Activated CD8-positive, alpha-beta T cell treated with anti-CD3 and anti-CD28 coated beads for 36 hours (primary cell): ENCODE measurements at regions not wholly inside any gene's neighbourhood (a gene's known extent, or its start where the extent isn't known, plus 50 kb on each side); places are given as distances from the start of the nearest gene placed in this dataset.
"Not testable (repeated sequence)": the region's sequence is repeated elsewhere in the genome, so short reads cannot be mapped to it uniquely, and the experiment has no call there.

ENCODE experiments used
- ATAC-seq: fragments of 200-7000 bp; cut with Tn5 transposase; one replicate; pipeline ENCODE4 v1.10.0; 2021; ENCODE audit warnings: mild to moderate bottlenecking, moderate library complexity
- CTCF ChIA-PET: fragments of 350-600 bp; sonication (Branson Sonifier 250); formaldehyde crosslinking; loops from one replicate; lab custom pipeline; 2021; ENCODE audit warnings: antibody characterized with exemption; lab: Charles Lee
- POLR2A ChIA-PET: fragments of 350-600 bp; sonication (Branson Sonifier 250); formaldehyde crosslinking; loops from one replicate; lab custom pipeline; 2021; ENCODE audit warnings: antibody characterized with exemption; lab: Charles Lee
- DNase-seq: peaks from one replicate; pipeline ENCODE4 v3.0.0-alpha.2; 2020
- H3K27ac Mint-ChIP-seq: one replicate; pipeline ENCODE4 v1.8.0; 2021; ENCODE audit warnings: mild to moderate bottlenecking, mixed read lengths
- H3K27me3 Mint-ChIP-seq: one replicate; pipeline ENCODE4 v1.8.0; 2021; ENCODE audit warnings: mixed read lengths
- H3K36me3 Mint-ChIP-seq: one replicate; pipeline ENCODE4 v1.8.0; 2021; ENCODE audit warnings: low read depth, mixed read lengths
- H3K4me1 Mint-ChIP-seq: one replicate; pipeline ENCODE4 v1.8.0; 2021; ENCODE audit warnings: low read depth, mixed read lengths
- H3K4me3 Mint-ChIP-seq: one replicate; pipeline ENCODE4 v1.8.0; 2021; ENCODE audit warnings: mild to moderate bottlenecking, moderate library complexity, mixed read lengths
- H3K9me3 Mint-ChIP-seq: one replicate; pipeline ENCODE4 v1.8.0; 2021; ENCODE audit warnings: mixed read lengths
- CTCF ChIP-seq: fragments of 200-600 bp; IDR thresholded peaks from one replicate; pipeline ENCODE4 v1.8.0; 2022; ENCODE audit warnings: antibody characterized with exemption, mild to moderate bottlenecking
- intact Hi-C: fragments of 100-400 bp; cut with micrococcal nuclease; formaldehyde crosslinking; loops from one replicate; pipeline ENCODE4 v1.10.0; 2022

GRCh38 chr14:90458536-90458935, 61.7 kb downstream of the CALM1 start:
- Mint-ChIP-seq H3K36me3 (no peaks in the 10 kb centered on the region), H3K27ac (no peak overlapping the region), H3K4me3 (no peak overlapping the region), H3K9me3 (no peaks in the 10 kb centered on the region), H3K4me1 (no peaks in the 10 kb centered on the region), H3K27me3 (no peaks in the 10 kb centered on the region)
- no peak for TF ChIP-seq CTCF
- POLR2A ChIA-PET: interaction anchor here (1.4 kb wide), 1 partner anchor 16 kb away, joined by 3 read pairs; no protein-coding TSS in a partner anchor
- ATAC-seq: no peak
- no peak for DNase-seq
- intact Hi-C loops: no loop called here
- CTCF ChIA-PET: interaction anchor here (1.0 kb wide), 2 partner anchors 8 to 238 kb away, joined by 3 read pairs; no protein-coding TSS in a partner anchor

- DNase-seq (no peak), ATAC-seq (no peak)
- Mint-ChIP-seq H3K4me3 (no peak overlapping the region), H3K4me1 (no peaks in the 10 kb centered on the region), H3K27ac (no peak overlapping the region), H3K36me3 (no peaks in the 10 kb centered on the region), H3K27me3 (no peaks in the 10 kb centered on the region), H3K9me3 (no peaks in the 10 kb centered on the region)
- ChIA-PET POLR2A (interaction anchor here (1.1 to 1.4 kb wide), 2 partner anchors 10 to 18 kb away, joined by 3 read pairs; no protein-coding TSS in a partner anchor), CTCF (interaction anchor here (1.0 kb wide), 1 partner anchor 14 kb away, joined by 3 read pairs; no protein-coding TSS in a partner anchor)
- intact Hi-C loops: no loop called here
- no peak for TF ChIP-seq CTCF
These were observed 63.3 kb downstream of the CALM1 start for GRCh38 chr14:90460136-90460535.

GRCh38 chr14:90461425-90461824, 64.6 kb downstream of the CALM1 start:
- intact Hi-C loops: no loop called here
- Mint-ChIP-seq H3K4me1 (no peaks in the 10 kb centered on the region), H3K36me3 (no peaks in the 10 kb centered on the region), H3K4me3 (no peak overlapping the region), H3K27ac (no peak overlapping the region), H3K27me3 (no peaks in the 10 kb centered on the region), H3K9me3 (no peaks in the 10 kb centered on the region)
- ATAC-seq (no peak), DNase-seq (no peak)
- ChIA-PET CTCF (interaction anchor here (0.7 kb wide), 1 partner anchor 321 kb away, joined by 3 read pairs; no protein-coding TSS in a partner anchor), POLR2A (no interaction called here)
- no peak for TF ChIP-seq CTCF

- no peak overlapping the region for H3K27ac Mint-ChIP-seq
- DNase-seq: no peak
These were observed 67.7 kb downstream of the CALM1 start for GRCh38 chr14:90464481-90464880.

GRCh38 chr14:90467501-90467900, 70.7 kb downstream of the CALM1 start:
- intact Hi-C loops: no loop called here
- CTCF ChIA-PET: no interaction called here

More at GRCh38 chr14:90464481-90464880, 67.7 kb downstream of the CALM1 start:
- Mint-ChIP-seq H3K27me3 (peaks cover 5% of the 10 kb centered on the region), H3K36me3 (no peaks in the 10 kb centered on the region), H3K4me3 (no peak overlapping the region), H3K9me3 (no peaks in the 10 kb centered on the region), H3K4me1 (no peaks in the 10 kb centered on the region)
- ChIA-PET POLR2A (no interaction called here), CTCF (no interaction called here)
- no peak for ATAC-seq
- no peak for TF ChIP-seq CTCF
- intact Hi-C loops: no loop called here

GRCh38 chr14:90469416-90469815, 72.6 kb downstream of the CALM1 start:
- POLR2A ChIA-PET, intact Hi-C loops, ATAC-seq, H3K4me3 Mint-ChIP-seq, DNase-seq, H3K36me3 Mint-ChIP-seq, H3K27ac Mint-ChIP-seq, H3K4me1 Mint-ChIP-seq, CTCF ChIA-PET: not testable (repeated sequence)
- Mint-ChIP-seq H3K9me3 (peaks cover 18% of the 10 kb centered on the region), H3K27me3 (peaks cover 17% of the 10 kb centered on the region)

More at GRCh38 chr14:90467501-90467900, 70.7 kb downstream of the CALM1 start:
- Mint-ChIP-seq H3K27me3 (peaks cover 15% of the 10 kb centered on the region), H3K9me3 (peaks cover 11% of the 10 kb centered on the region), H3K4me1 (no peaks in the 10 kb centered on the region), H3K27ac (no peak overlapping the region), H3K36me3 (peaks cover 3% of the 10 kb centered on the region), H3K4me3 (no peak overlapping the region)
- DNase-seq: no peak
- POLR2A ChIA-PET: no interaction called here
- no peak for ATAC-seq
- TF ChIP-seq CTCF: no peak
